Naive thymus-derived CD8-positive, alpha-beta T cell (primary cell): ENCODE measurements at regions not wholly inside any gene's neighbourhood (a gene's known extent, or its start where the extent isn't known, plus 50 kb on each side); places are given as distances from the start of the nearest gene placed in this dataset.

Experiments used
- ATAC-seq, 2 donors: fragments of 150-1000 bp; cut with Tn5 transposase in 1 of 2; sonication (Bioruptor Pico), chemical (Tn5 transposase) in 1 of 2; 1 replicate in 1 of 2; 2 replicates in 1 of 2; pipeline ENCODE4 v1.10.0; 2021; ENCODE audit warnings: mild to moderate bottlenecking in 2 of 2, moderate library complexity in 2 of 2
- POLR2A ChIA-PET: fragments of 350-600 bp; sonication (Branson Sonifier 250); formaldehyde crosslinking; loops from one replicate; lab custom pipeline; 2021; ENCODE audit warnings: antibody characterized with exemption; lab: Charles Lee
- DNase-seq, 10 donors: peaks; one replicate each; pipeline versions ENCODE4 v3.0.0 to v3.0.0-alpha.2; 2020 to 2022
- H3K27ac Mint-ChIP-seq, 10 donors: one replicate each; pipeline ENCODE4 v1.8.0; 2020 to 2022; ENCODE audit warnings: mild to moderate bottlenecking in 10 of 10, mixed read lengths in 10 of 10, moderate library complexity in 4 of 10, inconsistent platforms in 1 of 10
- H3K27me3 Mint-ChIP-seq, 5 donors: one replicate each; pipeline ENCODE4 v1.8.0; 2021 to 2022; ENCODE audit warnings: mixed read lengths in 5 of 5
- H3K36me3 Mint-ChIP-seq, 3 donors: one replicate each; pipeline ENCODE4 v1.8.0; 2020 to 2022; ENCODE audit warnings: mixed read lengths in 3 of 3, mild to moderate bottlenecking in 2 of 3, inconsistent platforms in 1 of 3
- H3K4me1 Mint-ChIP-seq, 4 donors: one replicate each; pipeline ENCODE4 v1.8.0; 2021 to 2022; ENCODE audit warnings: mixed read lengths in 4 of 4
- H3K4me3 Mint-ChIP-seq, 10 donors: one replicate each; pipeline ENCODE4 v1.8.0; 2020 to 2022; ENCODE audit warnings: mild to moderate bottlenecking in 10 of 10, mixed read lengths in 10 of 10, moderate library complexity in 6 of 10, inconsistent platforms in 1 of 10
- H3K9me3 Mint-ChIP-seq, 9 donors: one replicate each; pipeline ENCODE4 v1.8.0; 2020 to 2022; ENCODE audit warnings: mixed read lengths in 9 of 9, mild to moderate bottlenecking in 3 of 9, inconsistent platforms in 1 of 9, moderate library complexity in 1 of 9

- POLR2A ChIA-PET = no interaction called here
- Mint-ChIP-seq H3K27ac (no peak overlapping the region), H3K9me3 (no peaks in the 10 kb centered on the region), H3K4me3 (no peak overlapping the region), H3K36me3 (no peaks in the 10 kb centered on the region), H3K4me1 (no peaks in the 10 kb centered on the region), H3K27me3 (peaks cover 0 to 3% (median 0%) of the 10 kb centered on the region in 5 donors)
- ATAC-seq (no peak), DNase-seq (no peak)
These were observed 81.9 kb downstream of the ATP1A1 start for GRCh38 chr1:116454940-116455339.

DNA sequence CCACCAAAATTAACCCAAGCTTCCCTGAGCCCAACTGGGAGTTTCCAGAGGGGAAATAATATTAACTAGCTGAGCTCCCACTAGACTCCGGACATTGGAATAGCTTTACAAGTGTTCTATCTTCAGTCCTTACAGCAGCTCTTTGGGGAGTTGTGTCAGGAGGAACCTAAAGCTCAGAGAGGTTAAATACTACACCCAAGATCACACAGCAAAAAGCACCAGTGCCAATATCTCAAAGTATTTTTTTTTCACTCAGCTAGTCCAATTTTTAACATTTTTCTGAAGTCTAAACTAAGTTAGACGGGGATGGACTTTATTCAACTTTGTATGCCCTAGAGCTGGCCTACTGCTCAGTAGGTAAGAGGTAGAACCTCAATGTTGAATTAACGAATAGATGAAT, 82.5 kb downstream of the ATP1A1 start:
- Mint-ChIP-seq H3K27ac (no peak overlapping the region), H3K9me3 (no peaks in the 10 kb centered on the region), H3K4me1 (no peaks in the 10 kb centered on the region), H3K4me3 (no peak overlapping the region), H3K27me3 (peaks cover 0 to 3% (median 0%) of the 10 kb centered on the region in 5 donors), H3K36me3 (no peaks in the 10 kb centered on the region)
- POLR2A ChIA-PET = no interaction called here
- ATAC-seq (no peak), DNase-seq (no peak)

DNA sequence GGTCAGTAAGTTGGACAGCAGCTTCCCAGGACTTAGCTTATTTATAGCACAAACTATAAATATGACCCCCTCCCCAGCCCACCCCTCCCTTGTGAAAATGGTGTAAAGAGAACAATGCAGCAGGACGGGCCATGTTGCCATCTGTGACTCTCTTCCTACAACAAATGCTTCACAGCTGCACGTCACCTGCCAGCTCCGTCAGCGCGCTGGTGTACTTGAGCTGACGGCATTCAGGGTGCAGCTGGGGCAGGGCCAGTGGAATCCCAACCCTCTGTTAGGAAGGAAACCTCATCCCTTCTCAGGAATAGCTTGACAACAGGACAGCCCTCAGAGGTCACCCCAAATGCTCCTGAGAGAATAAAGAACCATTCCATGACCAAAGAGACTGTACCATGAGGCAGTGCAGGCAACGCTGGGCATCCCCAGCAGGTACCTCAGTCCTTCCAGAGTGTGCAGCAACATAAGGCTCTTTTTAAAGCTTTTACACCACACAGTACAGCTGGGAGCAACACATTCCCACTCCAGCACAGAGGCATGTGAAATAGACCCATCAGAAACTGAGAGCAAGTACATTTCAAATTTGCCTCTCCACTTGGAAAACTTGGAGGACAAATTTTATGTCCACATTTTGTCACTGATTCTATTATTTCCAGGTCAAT, 85.0 kb downstream of the ATP1A1 start:
- Mint-ChIP-seq H3K4me1 (no peaks in the 10 kb centered on the region), H3K4me3 (no peak overlapping the region), H3K36me3 (no peaks in the 10 kb centered on the region), H3K27ac (no peak overlapping the region), H3K27me3 (peaks cover 0 to 3% (median 0%) of the 10 kb centered on the region in 5 donors), H3K9me3 (no peaks in the 10 kb centered on the region)
- DNase-seq (no peak), ATAC-seq (no peak)
- POLR2A ChIA-PET = no interaction called here

DNA sequence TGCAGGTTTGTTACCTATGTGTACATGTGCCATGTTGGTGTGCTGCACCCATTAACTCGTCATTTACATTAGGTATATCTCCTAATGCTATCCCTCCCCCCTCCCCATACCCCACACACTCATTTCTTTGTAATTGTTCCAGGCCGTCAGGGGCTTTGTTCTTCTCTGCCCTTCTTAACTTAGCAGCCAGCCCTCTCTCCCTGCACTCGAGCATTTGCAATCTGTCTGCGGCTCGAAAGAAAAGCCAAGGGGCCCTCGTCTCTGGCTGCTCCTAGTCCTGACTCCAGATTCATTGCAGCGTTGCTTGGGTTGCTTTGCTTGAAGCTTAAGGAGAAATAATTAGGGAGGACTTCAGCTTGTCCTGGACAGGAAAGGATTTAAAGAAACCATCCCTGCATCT, 85.7 kb downstream of the ATP1A1 start:
- Mint-ChIP-seq H3K4me3 (no peak overlapping the region), H3K27ac (no peak overlapping the region), H3K36me3 (no peaks in the 10 kb centered on the region), H3K27me3 (peaks cover 0 to 3% (median 0%) of the 10 kb centered on the region in 5 donors), H3K4me1 (no peaks in the 10 kb centered on the region), H3K9me3 (no peaks in the 10 kb centered on the region)
- POLR2A ChIA-PET = no interaction called here
- ATAC-seq (no peak), DNase-seq (no peak)

- Mint-ChIP-seq H3K36me3 (no peaks in the 10 kb centered on the region), H3K4me3 (no peak overlapping the region), H3K27ac (no peak overlapping the region), H3K9me3 (no peaks in the 10 kb centered on the region), H3K4me1 (no peaks in the 10 kb centered on the region), H3K27me3 (peaks cover 0 to 5% (median 3%) of the 10 kb centered on the region in 5 donors)
- DNase-seq (no peak), ATAC-seq (no peak)
- POLR2A ChIA-PET = no interaction called here
These were observed 87.2 kb downstream of the ATP1A1 start for GRCh38 chr1:116460261-116460660.

DNA sequence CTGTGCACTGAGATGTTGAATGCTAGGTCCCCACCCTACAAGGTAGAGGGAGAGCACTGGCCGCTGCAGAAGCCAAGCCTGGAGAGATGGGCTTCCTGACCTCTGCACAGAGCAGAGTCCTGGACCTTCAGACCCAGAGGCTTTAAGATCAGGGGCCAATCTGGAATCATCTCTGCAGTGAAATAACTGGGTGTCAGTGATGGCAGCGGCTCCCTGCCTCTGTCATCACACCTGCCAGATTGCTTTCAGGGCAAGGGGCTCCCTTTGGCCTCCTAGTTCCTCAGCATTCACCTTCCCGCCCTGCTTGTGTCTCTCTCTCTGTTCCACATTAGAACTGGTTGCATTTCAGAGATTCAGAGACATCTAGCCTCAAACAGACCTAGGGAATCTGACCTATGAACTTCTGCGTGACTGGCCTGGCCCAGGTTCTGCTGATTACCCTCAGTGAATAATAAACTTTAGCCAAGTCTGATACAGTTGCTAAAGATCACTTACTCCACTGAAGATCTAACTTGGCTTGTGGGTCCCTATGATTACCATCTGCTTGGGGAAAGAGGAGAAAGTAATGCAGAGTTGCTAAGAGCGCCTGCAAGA, 87.8 kb downstream of the ATP1A1 start:
- H3K9me3 Mint-ChIP-seq = no peaks in the 10 kb centered on the region
- H3K27ac Mint-ChIP-seq = no peak overlapping the region
- no peaks in the 10 kb centered on the region for H3K36me3 Mint-ChIP-seq
- DNase-seq = no peak
- ATAC-seq = no peak
- H3K4me1 Mint-ChIP-seq = no peaks in the 10 kb centered on the region
- no peak overlapping the region for H3K4me3 Mint-ChIP-seq
- POLR2A ChIA-PET = no interaction called here
- peaks cover 0 to 11% (median 6%) of the 10 kb centered on the region in 5 donors for H3K27me3 Mint-ChIP-seq

DNA sequence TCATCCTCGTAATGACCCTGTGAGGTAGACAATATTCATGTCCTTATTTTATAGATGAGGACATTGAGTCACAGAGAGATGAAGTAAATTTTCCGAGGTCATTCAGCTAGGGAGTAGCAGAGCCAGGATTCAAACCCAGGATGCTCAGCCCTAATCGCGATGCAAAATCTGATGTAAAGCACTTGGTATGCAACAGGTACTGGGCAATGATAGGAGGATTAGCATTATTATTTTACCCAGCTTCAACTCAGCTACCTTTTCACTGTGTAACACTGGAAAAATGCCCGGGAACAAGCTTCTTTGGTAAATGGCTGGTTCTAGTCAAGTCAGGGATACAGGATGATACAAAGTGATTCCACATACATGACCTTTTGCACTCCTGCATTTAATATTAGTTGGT, 88.7 kb downstream of the ATP1A1 start:
- ATAC-seq (no peak), DNase-seq (no peak)
- POLR2A ChIA-PET = no interaction called here
- H3K4me1 Mint-ChIP-seq = no peaks in the 10 kb centered on the region
- no peaks in the 10 kb centered on the region for H3K36me3 Mint-ChIP-seq
- H3K27ac Mint-ChIP-seq = no peak overlapping the region
- no peaks in the 10 kb centered on the region for H3K9me3 Mint-ChIP-seq
- H3K27me3 Mint-ChIP-seq = peaks cover under 1 to 14% (median 9%) of the 10 kb centered on the region in 5 donors
- H3K4me3 Mint-ChIP-seq = no peak overlapping the region

GRCh38 chr1:116462722-116463121, 89.7 kb downstream of the ATP1A1 start:
- H3K27me3 Mint-ChIP-seq = peaks cover 2 to 14% (median 10%) of the 10 kb centered on the region in 5 donors
- H3K4me3 Mint-ChIP-seq = no peak overlapping the region
- no peaks in the 10 kb centered on the region for H3K9me3 Mint-ChIP-seq
- no peak overlapping the region for H3K27ac Mint-ChIP-seq
- DNase-seq (no peak), ATAC-seq (no peak)
- POLR2A ChIA-PET = no interaction called here
- no peaks in the 10 kb centered on the region for H3K36me3 Mint-ChIP-seq
- H3K4me1 Mint-ChIP-seq = no peaks in the 10 kb centered on the region

GRCh38 chr1:116463730-116464129, 90.7 kb downstream of the ATP1A1 start:
- Mint-ChIP-seq H3K4me1 (no peaks in the 10 kb centered on the region), H3K4me3 (no peak overlapping the region), H3K36me3 (no peaks in the 10 kb centered on the region), H3K9me3 (no peaks in the 10 kb centered on the region), H3K27me3 (peaks cover 2 to 14% (median 10%) of the 10 kb centered on the region in 5 donors), H3K27ac (no peak overlapping the region)
- no peak for ATAC-seq
- no peak for DNase-seq
- POLR2A ChIA-PET = interaction anchor here (0.5 kb wide), 1 partner anchor 247 kb away, joined by 3 read pairs; no protein-coding TSS in a partner anchor
